ENCODE measurements at regions not wholly inside any gene's neighbourhood (a gene's known extent, or its start where the extent isn't known, plus 50 kb on each side); places are given as distances from the start of the nearest gene placed in this dataset.

- TF ChIP-seq, protein P1, sequence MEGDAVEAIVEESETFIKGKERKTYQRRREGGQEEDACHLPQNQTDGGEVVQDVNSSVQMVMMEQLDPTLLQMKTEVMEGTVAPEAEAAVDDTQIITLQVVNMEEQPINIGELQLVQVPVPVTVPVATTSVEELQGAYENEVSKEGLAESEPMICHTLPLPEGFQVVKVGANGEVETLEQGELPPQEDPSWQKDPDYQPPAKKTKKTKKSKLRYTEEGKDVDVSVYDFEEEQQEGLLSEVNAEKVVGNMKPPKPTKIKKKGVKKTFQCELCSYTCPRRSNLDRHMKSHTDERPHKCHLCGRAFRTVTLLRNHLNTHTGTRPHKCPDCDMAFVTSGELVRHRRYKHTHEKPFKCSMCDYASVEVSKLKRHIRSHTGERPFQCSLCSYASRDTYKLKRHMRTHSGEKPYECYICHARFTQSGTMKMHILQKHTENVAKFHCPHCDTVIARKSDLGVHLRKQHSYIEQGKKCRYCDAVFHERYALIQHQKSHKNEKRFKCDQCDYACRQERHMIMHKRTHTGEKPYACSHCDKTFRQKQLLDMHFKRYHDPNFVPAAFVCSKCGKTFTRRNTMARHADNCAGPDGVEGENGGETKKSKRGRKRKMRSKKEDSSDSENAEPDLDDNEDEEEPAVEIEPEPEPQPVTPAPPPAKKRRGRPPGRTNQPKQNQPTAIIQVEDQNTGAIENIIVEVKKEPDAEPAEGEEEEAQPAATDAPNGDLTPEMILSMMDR (IDR thresholded peaks at IDR 0.05) = no peak
- no peak for TF ChIP-seq EZH2 (IDR thresholded peaks at IDR 0.05; ENCODE audit: borderline replicate concordance, insufficient read depth, low read depth, low read length, poor library complexity, severe bottlenecking)
Measured at GRCh38 chr1:57489358-57490036, 65.6 kb upstream of the DAB1 start.
